ENCODE measurements at regions not wholly inside any gene's neighbourhood (a gene's known extent, or its start where the extent isn't known, plus 50 kb on each side); places are given as distances from the start of the nearest gene placed in this dataset.

GRCh38 chr11:19398273-19398672 lies 157.5 kb upstream of the E2F8 start:
- Mint-ChIP-seq H3K27me3 (peaks cover 4% of the 10 kb centered on the region), H3K4me3 (no peak overlapping the region), H3K9me3 (no peaks in the 10 kb centered on the region), H3K4me1 (peaks cover 6% of the 10 kb centered on the region), H3K27ac (no peak overlapping the region), H3K36me3 (ENCODE audit: low read depth) (no peaks in the 10 kb centered on the region)
- intact Hi-C loops (cut with micrococcal nuclease) = no loop called here
- DNase-seq = no peak

- Mint-ChIP-seq H3K36me3 (ENCODE audit: low read depth) (no peaks in the 10 kb centered on the region), H3K27ac (no peak overlapping the region), H3K4me1 (peaks cover 6% of the 10 kb centered on the region), H3K9me3 (no peaks in the 10 kb centered on the region), H3K27me3 (peaks cover 5% of the 10 kb centered on the region), H3K4me3 (no peak overlapping the region)
- DNase-seq = no peak
- intact Hi-C loops (cut with micrococcal nuclease) = no loop called here
Measured at GRCh38 chr11:19395050-19395449, 154.3 kb upstream of the E2F8 start.

- peaks cover 5% of the 10 kb centered on the region for H3K27me3 Mint-ChIP-seq
- peak overlapping the region; percentile 3 for H3K27ac Mint-ChIP-seq
- no peaks in the 10 kb centered on the region for H3K9me3 Mint-ChIP-seq
- DNase-seq = peak; percentile 65
- no peaks in the 10 kb centered on the region for H3K36me3 Mint-ChIP-seq (ENCODE audit: low read depth)
- H3K4me1 Mint-ChIP-seq = peaks cover 6% of the 10 kb centered on the region
- intact Hi-C loops (cut with micrococcal nuclease) = no loop called here
- H3K4me3 Mint-ChIP-seq = no peak overlapping the region
Measured at GRCh38 chr11:19394525-19395016, 153.8 kb upstream of the E2F8 start.

- intact Hi-C loops (cut with micrococcal nuclease) = no loop called here
- no peak for DNase-seq
Measured at GRCh38 chr11:19393941-19394340, 153.2 kb upstream of the E2F8 start.

GRCh38 chr11:19392847-19393518 lies 152.2 kb upstream of the E2F8 start:
- H3K27ac Mint-ChIP-seq = no peak overlapping the region
- DNase-seq = no peak
- intact Hi-C loops (cut with micrococcal nuclease) = no loop called here
- no peak overlapping the region for H3K4me3 Mint-ChIP-seq
- H3K36me3 Mint-ChIP-seq (ENCODE audit: low read depth) = no peaks in the 10 kb centered on the region
- peaks cover 5% of the 10 kb centered on the region for H3K27me3 Mint-ChIP-seq
- peaks cover 6% of the 10 kb centered on the region for H3K4me1 Mint-ChIP-seq
- H3K9me3 Mint-ChIP-seq = no peaks in the 10 kb centered on the region

More at GRCh38 chr11:19393941-19394340, 153.2 kb upstream of the E2F8 start:
- H3K27me3 Mint-ChIP-seq = peaks cover 5% of the 10 kb centered on the region
- H3K9me3 Mint-ChIP-seq = no peaks in the 10 kb centered on the region
- H3K4me3 Mint-ChIP-seq = no peak overlapping the region
- H3K36me3 Mint-ChIP-seq (ENCODE audit: low read depth) = no peaks in the 10 kb centered on the region
- no peak overlapping the region for H3K27ac Mint-ChIP-seq
- peaks cover 6% of the 10 kb centered on the region for H3K4me1 Mint-ChIP-seq

GRCh38 chr11:19392321-19392720 lies 151.6 kb upstream of the E2F8 start:
- Mint-ChIP-seq H3K36me3 (ENCODE audit: low read depth) (no peaks in the 10 kb centered on the region), H3K4me1 (peaks cover 6% of the 10 kb centered on the region), H3K4me3 (no peak overlapping the region), H3K27ac (no peak overlapping the region), H3K9me3 (no peaks in the 10 kb centered on the region), H3K27me3 (peaks cover 5% of the 10 kb centered on the region)
- intact Hi-C loops (cut with micrococcal nuclease) = no loop called here
- no peak for DNase-seq

- no peak for DNase-seq
- peaks cover 6% of the 10 kb centered on the region for H3K4me1 Mint-ChIP-seq
- intact Hi-C loops (cut with micrococcal nuclease) = no loop called here
- H3K27ac Mint-ChIP-seq = no peak overlapping the region
- H3K9me3 Mint-ChIP-seq = no peaks in the 10 kb centered on the region
- peaks cover 6% of the 10 kb centered on the region for H3K27me3 Mint-ChIP-seq
- no peak overlapping the region for H3K4me3 Mint-ChIP-seq
- H3K36me3 Mint-ChIP-seq (ENCODE audit: low read depth) = no peaks in the 10 kb centered on the region
Measured at GRCh38 chr11:19391652-19392051, 150.9 kb upstream of the E2F8 start.

GRCh38 chr11:19391026-19391425 lies 150.3 kb upstream of the E2F8 start:
- intact Hi-C loops (cut with micrococcal nuclease) = no loop called here
- Mint-ChIP-seq H3K36me3 (ENCODE audit: low read depth) (no peaks in the 10 kb centered on the region), H3K9me3 (no peaks in the 10 kb centered on the region), H3K4me3 (no peak overlapping the region), H3K27ac (no peak overlapping the region), H3K27me3 (peaks cover 7% of the 10 kb centered on the region), H3K4me1 (peaks cover 6% of the 10 kb centered on the region)
- no peak for DNase-seq

GRCh38 chr11:19389787-19390303 lies 149.1 kb upstream of the E2F8 start:
- Mint-ChIP-seq H3K4me1 (peaks cover 4% of the 10 kb centered on the region), H3K36me3 (ENCODE audit: low read depth) (no peaks in the 10 kb centered on the region), H3K27me3 (peaks cover 4% of the 10 kb centered on the region), H3K27ac (no peak overlapping the region), H3K4me3 (no peak overlapping the region), H3K9me3 (no peaks in the 10 kb centered on the region)
- DNase-seq = no peak
- intact Hi-C loops (cut with micrococcal nuclease) = no loop called here

GRCh38 chr11:19382131-19382611 lies 141.4 kb upstream of the E2F8 start:
- Mint-ChIP-seq H3K4me1 (no peaks in the 10 kb centered on the region), H3K9me3 (no peaks in the 10 kb centered on the region), H3K27ac (no peak overlapping the region), H3K27me3 (peaks cover 3% of the 10 kb centered on the region), H3K36me3 (ENCODE audit: low read depth) (no peaks in the 10 kb centered on the region), H3K4me3 (no peak overlapping the region)
- intact Hi-C loops (cut with micrococcal nuclease) = no loop called here
- no peak for DNase-seq

GRCh38 chr11:19380375-19380774 lies 139.6 kb upstream of the E2F8 start:
- no peak for DNase-seq
- intact Hi-C loops (cut with micrococcal nuclease) = no loop called here
- Mint-ChIP-seq H3K4me3 (no peak overlapping the region), H3K36me3 (ENCODE audit: low read depth) (no peaks in the 10 kb centered on the region), H3K27me3 (peaks cover 2% of the 10 kb centered on the region), H3K27ac (no peak overlapping the region), H3K9me3 (no peaks in the 10 kb centered on the region), H3K4me1 (no peaks in the 10 kb centered on the region)

GRCh38 chr11:19379465-19379864 lies 138.7 kb upstream of the E2F8 start:
- no peaks in the 10 kb centered on the region for H3K36me3 Mint-ChIP-seq (ENCODE audit: low read depth)
- H3K27ac Mint-ChIP-seq = no peak overlapping the region
- no peak for DNase-seq
- no peaks in the 10 kb centered on the region for H3K27me3 Mint-ChIP-seq
- H3K4me3 Mint-ChIP-seq = no peak overlapping the region
- intact Hi-C loops (cut with micrococcal nuclease) = no loop called here
- no peaks in the 10 kb centered on the region for H3K4me1 Mint-ChIP-seq
- H3K9me3 Mint-ChIP-seq = no peaks in the 10 kb centered on the region

- no peak overlapping the region for H3K27ac Mint-ChIP-seq
- no peaks in the 10 kb centered on the region for H3K36me3 Mint-ChIP-seq (ENCODE audit: low read depth)
- H3K4me1 Mint-ChIP-seq = no peaks in the 10 kb centered on the region
- intact Hi-C loops (cut with micrococcal nuclease) = no loop called here
- DNase-seq = no peak
- H3K4me3 Mint-ChIP-seq = no peak overlapping the region
- H3K9me3 Mint-ChIP-seq = no peaks in the 10 kb centered on the region
- no peaks in the 10 kb centered on the region for H3K27me3 Mint-ChIP-seq
Measured at GRCh38 chr11:19378814-19379213, 138.1 kb upstream of the E2F8 start.

GRCh38 chr11:19377881-19378280 lies 137.1 kb upstream of the E2F8 start:
- Mint-ChIP-seq H3K9me3 (no peaks in the 10 kb centered on the region), H3K27me3 (peaks cover 4% of the 10 kb centered on the region), H3K4me3 (no peak overlapping the region), H3K4me1 (no peaks in the 10 kb centered on the region), H3K36me3 (ENCODE audit: low read depth) (no peaks in the 10 kb centered on the region), H3K27ac (no peak overlapping the region)
- intact Hi-C loops (cut with micrococcal nuclease) = no loop called here
- DNase-seq = no peak

- no peak overlapping the region for H3K27ac Mint-ChIP-seq
- intact Hi-C loops (cut with micrococcal nuclease) = no loop called here
- H3K4me3 Mint-ChIP-seq = no peak overlapping the region
- no peaks in the 10 kb centered on the region for H3K36me3 Mint-ChIP-seq (ENCODE audit: low read depth)
- DNase-seq = no peak
- no peaks in the 10 kb centered on the region for H3K4me1 Mint-ChIP-seq
- no peaks in the 10 kb centered on the region for H3K9me3 Mint-ChIP-seq
- H3K27me3 Mint-ChIP-seq = peaks cover 4% of the 10 kb centered on the region
Measured at GRCh38 chr11:19375440-19375839, 134.7 kb upstream of the E2F8 start.
